ENCODE measurements at regions not wholly inside any gene's neighbourhood (a gene's known extent, or its start where the extent isn't known, plus 50 kb on each side); places are given as distances from the start of the nearest gene placed in this dataset.

GRCh38 chr15:39154776-39155175, 426.1 kb upstream of the THBS1 start:
- TF ChIP-seq, protein P1, sequence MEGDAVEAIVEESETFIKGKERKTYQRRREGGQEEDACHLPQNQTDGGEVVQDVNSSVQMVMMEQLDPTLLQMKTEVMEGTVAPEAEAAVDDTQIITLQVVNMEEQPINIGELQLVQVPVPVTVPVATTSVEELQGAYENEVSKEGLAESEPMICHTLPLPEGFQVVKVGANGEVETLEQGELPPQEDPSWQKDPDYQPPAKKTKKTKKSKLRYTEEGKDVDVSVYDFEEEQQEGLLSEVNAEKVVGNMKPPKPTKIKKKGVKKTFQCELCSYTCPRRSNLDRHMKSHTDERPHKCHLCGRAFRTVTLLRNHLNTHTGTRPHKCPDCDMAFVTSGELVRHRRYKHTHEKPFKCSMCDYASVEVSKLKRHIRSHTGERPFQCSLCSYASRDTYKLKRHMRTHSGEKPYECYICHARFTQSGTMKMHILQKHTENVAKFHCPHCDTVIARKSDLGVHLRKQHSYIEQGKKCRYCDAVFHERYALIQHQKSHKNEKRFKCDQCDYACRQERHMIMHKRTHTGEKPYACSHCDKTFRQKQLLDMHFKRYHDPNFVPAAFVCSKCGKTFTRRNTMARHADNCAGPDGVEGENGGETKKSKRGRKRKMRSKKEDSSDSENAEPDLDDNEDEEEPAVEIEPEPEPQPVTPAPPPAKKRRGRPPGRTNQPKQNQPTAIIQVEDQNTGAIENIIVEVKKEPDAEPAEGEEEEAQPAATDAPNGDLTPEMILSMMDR (IDR thresholded peaks at IDR 0.05 in 4 of 5, conservative IDR thresholded peaks at IDR 0.05 in 1 of 5): no peak
- TF ChIP-seq POLR2A (IDR thresholded peaks at IDR 0.05): no peak
